ENCODE measurements at regions not wholly inside any gene's neighbourhood (a gene's known extent, or its start where the extent isn't known, plus 50 kb on each side); places are given as distances from the start of the nearest gene placed in this dataset.

GRCh38 chr2:56615760-56616159 lies 432.0 kb downstream of the CCDC85A start:
- no peak for DNase-seq (ENCODE audit: low spot score)

GRCh38 chr2:56624181-56624580 lies 440.4 kb downstream of the CCDC85A start:
- DNase-seq (ENCODE audit: low spot score), result no peak

- no peak for DNase-seq (ENCODE audit: low spot score)
These were observed 443.1 kb downstream of the CCDC85A start for GRCh38 chr2:56626927-56627326.

GRCh38 chr2:56630286-56630685 lies 446.5 kb downstream of the CCDC85A start:
- no peak for DNase-seq (ENCODE audit: low spot score)

- DNase-seq (ENCODE audit: low spot score), result no peak
These were observed 464.2 kb downstream of the CCDC85A start for GRCh38 chr2:56647997-56648396.

GRCh38 chr2:56648802-56649201 lies 465.0 kb downstream of the CCDC85A start:
- DNase-seq (ENCODE audit: low spot score), result no peak

GRCh38 chr2:56654936-56655335 lies 471.1 kb downstream of the CCDC85A start:
- no peak for DNase-seq (ENCODE audit: low spot score)

GRCh38 chr2:56656826-56657225 lies 473.0 kb downstream of the CCDC85A start:
- DNase-seq (ENCODE audit: low spot score), result no peak

- no peak for DNase-seq (ENCODE audit: low spot score)
These were observed 483.0 kb downstream of the CCDC85A start for GRCh38 chr2:56666777-56667176.

GRCh38 chr2:56671973-56672569 lies 488.3 kb downstream of the CCDC85A start:
- DNase-seq (ENCODE audit: low spot score), result no peak

- no peak for DNase-seq (ENCODE audit: low spot score)
These were observed 490.3 kb downstream of the CCDC85A start for GRCh38 chr2:56674084-56674483.

GRCh38 chr2:56676966-56677365 lies 493.2 kb downstream of the CCDC85A start:
- no peak for DNase-seq (ENCODE audit: low spot score)

- no peak for DNase-seq (ENCODE audit: low spot score)
These were observed 497.3 kb downstream of the CCDC85A start for GRCh38 chr2:56680971-56681631.

- DNase-seq (ENCODE audit: low spot score), result no peak
These were observed 498.0 kb downstream of the CCDC85A start for GRCh38 chr2:56681659-56682396.

- DNase-seq (ENCODE audit: low spot score), result no peak
These were observed 498.6 kb downstream of the CCDC85A start for GRCh38 chr2:56682397-56682760.

- DNase-seq (ENCODE audit: low spot score), result no peak
These were observed 500.5 kb downstream of the CCDC85A start for GRCh38 chr2:56684327-56684726.

GRCh38 chr2:56685205-56685604 lies 501.4 kb downstream of the CCDC85A start:
- no peak for DNase-seq (ENCODE audit: low spot score)

GRCh38 chr2:56687169-56687568 lies 503.4 kb downstream of the CCDC85A start:
- DNase-seq (ENCODE audit: low spot score), result no peak

GRCh38 chr2:56688661-56689060 lies 504.9 kb downstream of the CCDC85A start:
- DNase-seq (ENCODE audit: low spot score), result no peak

GRCh38 chr2:56693501-56693900 lies 509.7 kb downstream of the CCDC85A start:
- no peak for DNase-seq (ENCODE audit: low spot score)

- no peak for DNase-seq (ENCODE audit: low spot score)
These were observed 519.2 kb downstream of the CCDC85A start for GRCh38 chr2:56703001-56703400.

GRCh38 chr2:56705713-56706112 lies 521.9 kb downstream of the CCDC85A start:
- DNase-seq (ENCODE audit: low spot score), result no peak

GRCh38 chr2:56707218-56707617 lies 523.4 kb downstream of the CCDC85A start:
- DNase-seq (ENCODE audit: low spot score), result no peak

All from hematopoietic multipotent progenitor cell treated with erythropoietin and hydrocortisone succinate and interleukin-3 and kit ligand, for 17 days (in vitro differentiated cells).